ENCODE measurements at regions not wholly inside any gene's neighbourhood (a gene's known extent, or its start where the extent isn't known, plus 50 kb on each side); places are given as distances from the start of the nearest gene placed in this dataset.
A peak's percentile ranks its signal among the peaks of the same experiment; 100 is the strongest.

GRCh38 chr14:36083317-36083716, 93.2 kb downstream of the PTCSC3 start:
- DNase-seq (ENCODE audit: low read depth in 1 of 2, low spot score in 1 of 2), result no peak

- DNase-seq (ENCODE audit: low read depth in 1 of 2, low spot score in 1 of 2), result no peak
Observed at GRCh38 chr14:36078080-36078479, 98.4 kb downstream of the PTCSC3 start.

- DNase-seq (ENCODE audit: low read depth in 1 of 2, low spot score in 1 of 2), result no peak
Observed at GRCh38 chr14:36076197-36076596, 100.3 kb downstream of the PTCSC3 start.

- no peak for DNase-seq (ENCODE audit: low read depth in 1 of 2, low spot score in 1 of 2)
Observed at GRCh38 chr14:36075203-36075602, 101.3 kb downstream of the PTCSC3 start.

GRCh38 chr14:36070720-36071043, 105.8 kb downstream of the PTCSC3 start:
- no peak for DNase-seq (ENCODE audit: low read depth in 1 of 2, low spot score in 1 of 2)

- DNase-seq (ENCODE audit: low read depth in 1 of 2, low spot score in 1 of 2), result peak; percentile 4 to 7
Observed at GRCh38 chr14:36070031-36070719, 106.3 kb downstream of the PTCSC3 start.

GRCh38 chr14:36069535-36069900, 107.0 kb downstream of the PTCSC3 start:
- peak in 1 of 2 donors; percentile 18 for DNase-seq (ENCODE audit: low read depth in 1 of 2, low spot score in 1 of 2)

GRCh38 chr14:36068777-36069534, 107.6 kb downstream of the PTCSC3 start:
- no peak for DNase-seq (ENCODE audit: low read depth in 1 of 2, low spot score in 1 of 2)

GRCh38 chr14:36067428-36068187, 108.9 kb downstream of the PTCSC3 start:
- no peak for DNase-seq (ENCODE audit: low read depth in 1 of 2, low spot score in 1 of 2)

- DNase-seq (ENCODE audit: low read depth in 1 of 2, low spot score in 1 of 2), result no peak
Observed at GRCh38 chr14:36066636-36067035, 109.9 kb downstream of the PTCSC3 start.

- no peak for DNase-seq (ENCODE audit: low read depth in 1 of 2, low spot score in 1 of 2)
Observed at GRCh38 chr14:36065831-36066230, 110.7 kb downstream of the PTCSC3 start.

- DNase-seq (ENCODE audit: low read depth in 1 of 2, low spot score in 1 of 2), result no peak
Observed at GRCh38 chr14:36059531-36059930, 117.0 kb downstream of the PTCSC3 start.

GRCh38 chr14:36057452-36058116, 118.9 kb downstream of the PTCSC3 start:
- DNase-seq (ENCODE audit: low read depth in 1 of 2, low spot score in 1 of 2), result no peak

GRCh38 chr14:36056845-36057244, 119.7 kb downstream of the PTCSC3 start:
- DNase-seq (ENCODE audit: low read depth in 1 of 2, low spot score in 1 of 2), result no peak

GRCh38 chr14:36055681-36056225, 120.8 kb downstream of the PTCSC3 start:
- DNase-seq (ENCODE audit: low read depth in 1 of 2, low spot score in 1 of 2), result no peak

GRCh38 chr14:36055052-36055378, 121.5 kb downstream of the PTCSC3 start:
- DNase-seq (ENCODE audit: low read depth in 1 of 2, low spot score in 1 of 2), result no peak

- no peak for DNase-seq (ENCODE audit: low read depth in 1 of 2, low spot score in 1 of 2)
Observed at GRCh38 chr14:36054353-36055051, 122.0 kb downstream of the PTCSC3 start.

GRCh38 chr14:36052681-36053080, 123.8 kb downstream of the PTCSC3 start:
- no peak for DNase-seq (ENCODE audit: low read depth in 1 of 2, low spot score in 1 of 2)

- DNase-seq (ENCODE audit: low read depth in 1 of 2, low spot score in 1 of 2), result no peak
Observed at GRCh38 chr14:36052063-36052462, 124.5 kb downstream of the PTCSC3 start.

GRCh38 chr14:36048667-36049066, 127.9 kb downstream of the PTCSC3 start:
- no peak for DNase-seq (ENCODE audit: low read depth in 1 of 2, low spot score in 1 of 2)

- DNase-seq (ENCODE audit: low read depth in 1 of 2, low spot score in 1 of 2), result no peak
Observed at GRCh38 chr14:36047912-36048311, 128.6 kb downstream of the PTCSC3 start.
